Skin epidermis (tissue), 12 donors: ENCODE measurements at regions not wholly inside any gene's neighbourhood (a gene's known extent, or its start where the extent isn't known, plus 50 kb on each side); places are given as distances from the start of the nearest gene placed in this dataset.

ENCODE experiments used
- H3K27ac ChIP-seq, 21 experiments: fragments of 200-600 bp; sonication (generic) in 11 of 21; one replicate each; pipeline ENCODE4 v1.5.0; 2020; ENCODE audit warnings: mild to moderate bottlenecking in 3 of 21, inconsistent platforms in 2 of 21, moderate library complexity in 2 of 21
- H3K4me3 ChIP-seq, 7 experiments: fragments of 200-600 bp; sonication (generic) in 2 of 7; one replicate each; pipeline ENCODE4 v1.5.0; 2020; ENCODE audit warnings: inconsistent platforms in 2 of 7, mild to moderate bottlenecking in 2 of 7, moderate library complexity in 1 of 7

- Histone ChIP-seq H3K27ac (no peak overlapping the region), H3K4me3 (no peak overlapping the region)
Measured at GRCh38 chr1:208298593-208299269, 54.5 kb upstream of the PLXNA2 start.

GRCh38 chr1:208300084-208300770 is 56.0 kb upstream of the PLXNA2 start:
- H3K27ac ChIP-seq, result no peak overlapping the region
- H3K4me3 ChIP-seq, result no peak overlapping the region

GRCh38 chr1:208302699-208303238 is 58.6 kb upstream of the PLXNA2 start:
- H3K4me3 ChIP-seq, result no peak overlapping the region

GRCh38 chr1:208303743-208304712 is 59.8 kb upstream of the PLXNA2 start:
- no peak overlapping the region for H3K27ac ChIP-seq
- no peak overlapping the region for H3K4me3 ChIP-seq

More at GRCh38 chr1:208302699-208303238, 58.6 kb upstream of the PLXNA2 start:
- no peak overlapping the region for H3K27ac ChIP-seq

GRCh38 chr1:208308221-208308620 is 64.0 kb upstream of the PLXNA2 start:
- Histone ChIP-seq H3K4me3 (no peak overlapping the region), H3K27ac (no peak overlapping the region)

GRCh38 chr1:208309771-208310170 is 65.6 kb upstream of the PLXNA2 start:
- Histone ChIP-seq H3K27ac (peak overlapping the region in 1 of 21 experiments; percentile 57), H3K4me3 (no peak overlapping the region)

GRCh38 chr1:208312706-208313105 is 68.5 kb upstream of the PLXNA2 start:
- Histone ChIP-seq H3K4me3 (no peak overlapping the region), H3K27ac (no peak overlapping the region)

GRCh38 chr1:208314431-208314830 is 70.2 kb upstream of the PLXNA2 start:
- no peak overlapping the region for H3K27ac ChIP-seq

GRCh38 chr1:208318150-208318734 is 74.1 kb upstream of the PLXNA2 start:
- H3K27ac ChIP-seq, result no peak overlapping the region

More at GRCh38 chr1:208314431-208314830, 70.2 kb upstream of the PLXNA2 start:
- no peak overlapping the region for H3K4me3 ChIP-seq

GRCh38 chr1:208324005-208324404 is 79.8 kb upstream of the PLXNA2 start:
- Histone ChIP-seq H3K27ac (no peak overlapping the region), H3K4me3 (no peak overlapping the region)

More at GRCh38 chr1:208318150-208318734, 74.1 kb upstream of the PLXNA2 start:
- no peak overlapping the region for H3K4me3 ChIP-seq

- Histone ChIP-seq H3K27ac (no peak overlapping the region), H3K4me3 (no peak overlapping the region)
Measured at GRCh38 chr1:208326033-208326432, 81.8 kb upstream of the PLXNA2 start.

- H3K27ac ChIP-seq, result no peak overlapping the region
- no peak overlapping the region for H3K4me3 ChIP-seq
Measured at GRCh38 chr1:208329300-208329699, 85.1 kb upstream of the PLXNA2 start.

GRCh38 chr1:208332036-208332773 is 88.0 kb upstream of the PLXNA2 start:
- H3K4me3 ChIP-seq, result no peak overlapping the region
- H3K27ac ChIP-seq, result no peak overlapping the region

- no peak overlapping the region for H3K27ac ChIP-seq
- no peak overlapping the region for H3K4me3 ChIP-seq
Measured at GRCh38 chr1:208332774-208333126, 88.6 kb upstream of the PLXNA2 start.

- Histone ChIP-seq H3K4me3 (no peak overlapping the region), H3K27ac (no peak overlapping the region)
Measured at GRCh38 chr1:208333676-208334075, 89.5 kb upstream of the PLXNA2 start.

GRCh38 chr1:208335371-208336136 is 91.4 kb upstream of the PLXNA2 start:
- H3K27ac ChIP-seq, result no peak overlapping the region
- no peak overlapping the region for H3K4me3 ChIP-seq

- no peak overlapping the region for H3K27ac ChIP-seq
- no peak overlapping the region for H3K4me3 ChIP-seq
Measured at GRCh38 chr1:208336137-208336518, 91.9 kb upstream of the PLXNA2 start.

- H3K4me3 ChIP-seq, result no peak overlapping the region
- H3K27ac ChIP-seq, result no peak overlapping the region
Measured at GRCh38 chr1:208339911-208340310, 95.7 kb upstream of the PLXNA2 start.
